SU-DHL-6 (cell line): ENCODE measurements at regions not wholly inside any gene's neighbourhood (a gene's known extent, or its start where the extent isn't known, plus 50 kb on each side); places are given as distances from the start of the nearest gene placed in this dataset.

Experiments used
- H2AFZ ChIP-seq: fragments of 200-600 bp; sonication (generic); 2 replicates; pipeline ENCODE4 v1.6.1; 2014; ENCODE audit warnings: low read depth, mild to moderate bottlenecking, moderate library complexity, mixed read lengths, antibody characterized with exemption, low read length; ENCODE audit not compliant: severe bottlenecking
- H3F3A ChIP-seq: fragments of 200-600 bp; shearing (Covaris generic); 2 replicates; pipeline ENCODE4 v1.6.0; 2016; ENCODE audit warnings: antibody characterized with exemption, mild to moderate bottlenecking; ENCODE audit not compliant: insufficient read depth
- H3K27ac ChIP-seq: fragments of 200-600 bp; sonication (generic); 2 replicates; pipeline ENCODE4 v1.5.1; 2016; ENCODE audit warnings: low read depth, mild to moderate bottlenecking, low read length, moderate library complexity, mixed read lengths
- H3K27me3 ChIP-seq: fragments of 200-600 bp; sonication (generic), shearing (Covaris generic); 2 replicates; pipeline ENCODE4 v1.6.0; 2014; ENCODE audit warnings: mild to moderate bottlenecking, low read length
- H3K36me3 ChIP-seq: fragments of 200-600 bp; sonication (generic); 2 replicates; pipeline ENCODE4 v1.6.1; 2014; ENCODE audit warnings: mild to moderate bottlenecking, low read length, mixed read lengths
- H3K4me2 ChIP-seq: fragments of 300-600, 200-600 bp; shearing (Covaris generic), sonication (generic); 2 replicates; pipeline ENCODE4 v1.6.0; 2014; ENCODE audit warnings: low read length, low read depth, mild to moderate bottlenecking; ENCODE audit not compliant: poor library complexity, severe bottlenecking
- H3K4me3 ChIP-seq: fragments of 200-600 bp; sonication (generic); 2 replicates; pipeline ENCODE4 v1.5.1; 2014; ENCODE audit warnings: antibody characterized with exemption, low read length, mild to moderate bottlenecking, mixed read lengths; ENCODE audit not compliant: insufficient read depth, poor library complexity, severe bottlenecking
- H3K79me2 ChIP-seq: fragments of 200-600 bp; sonication (generic); 2 replicates; pipeline ENCODE4 v1.6.1; 2014; ENCODE audit warnings: mild to moderate bottlenecking, low read length, moderate library complexity; ENCODE audit not compliant: insufficient read depth
- H3K9ac ChIP-seq: fragments of 200-600 bp; sonication (generic); 2 replicates; pipeline ENCODE4 v1.7.0; 2014; ENCODE audit warnings: mild to moderate bottlenecking, low read length
- H3K9me2 ChIP-seq: fragments of 200-600 bp; sonication (generic); replicated peaks from 2 replicates; pipeline ENCODE4 v1.6.1; 2014; ENCODE audit warnings: low read length; ENCODE audit not compliant: insufficient read depth
- H3K9me3 ChIP-seq: fragments of 200-600 bp; sonication (generic); 2 replicates; pipeline ENCODE4 v1.6.1; 2014; ENCODE audit warnings: low read length, mixed read lengths; ENCODE audit not compliant: insufficient read depth
- H4K20me1 ChIP-seq: fragments of 200-600 bp; sonication (generic); 2 replicates; pipeline ENCODE4 v1.6.1; 2014; ENCODE audit warnings: low read depth, mild to moderate bottlenecking, antibody characterized with exemption, low read length, moderate library complexity, mixed read lengths
- EZH2phosphoT487 ChIP-seq: fragments of 200-600 bp; sonication (generic), shearing (Covaris generic); conservative IDR thresholded peaks from 2 replicates; pipeline ENCODE4 v1.6.1; 2018; ENCODE audit warnings: mild to moderate bottlenecking, antibody characterized with exemption, low read length, moderate library complexity, mixed read lengths
- TF ChIP-seq, protein P1 (sequence below): fragments of 200-600 bp; sonication (generic); IDR thresholded peaks from one replicate; pipeline ENCODE4 v1.5.1; 2017; ENCODE audit warnings: antibody characterized with exemption, mild to moderate bottlenecking, low read length, moderate library complexity; ENCODE audit not compliant: insufficient read depth, poor library complexity, severe bottlenecking

DNA sequence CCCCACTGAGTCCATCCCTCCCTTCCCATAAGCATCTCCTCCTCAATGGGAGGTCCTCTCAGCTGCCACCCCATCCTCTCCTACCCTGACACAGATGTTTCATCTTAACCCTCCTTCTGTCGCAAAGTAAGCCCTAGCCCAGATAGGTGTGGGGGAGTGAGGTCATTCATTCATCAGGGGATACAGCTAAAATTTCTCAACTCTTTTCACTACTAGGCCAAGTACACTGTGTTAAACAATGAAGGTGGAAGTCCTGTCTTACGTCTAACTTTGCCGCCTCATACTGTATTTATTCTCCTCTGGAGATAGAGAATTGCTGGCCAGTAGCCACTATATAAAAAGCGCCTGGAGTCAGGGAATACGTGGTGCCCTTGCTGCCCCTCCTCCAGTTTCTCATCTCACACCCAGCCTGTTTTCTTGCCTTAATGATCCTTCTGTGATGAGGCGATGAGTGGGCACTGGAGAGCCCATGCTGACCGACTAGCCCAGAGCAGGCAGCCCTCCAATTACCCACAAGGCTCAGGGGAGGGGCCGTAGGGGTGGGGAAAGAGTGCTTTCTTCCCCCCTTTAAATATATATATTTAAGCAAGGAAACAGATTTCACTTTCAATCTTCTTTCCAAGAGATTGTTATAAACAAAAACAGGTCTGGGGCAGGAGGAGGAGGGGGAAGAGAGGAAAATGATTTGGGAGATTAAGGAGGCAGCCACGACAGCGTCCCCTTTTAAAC, 149.5 kb downstream of the PJA1 start:
- Histone ChIP-seq H3K9me2 (no peaks in the 10 kb centered on the region), H3K79me2 (no peaks in the 10 kb centered on the region), H3K9ac (no peak overlapping the region), H3K4me3 (no peak overlapping the region), H3K36me3 (no peaks in the 10 kb centered on the region), H4K20me1 (no peaks in the 10 kb centered on the region), H3F3A (no peaks in the 10 kb centered on the region), H2AFZ (no peak overlapping the region), H3K27ac (no peak overlapping the region), H3K4me2 (no peak overlapping the region), H3K27me3 (no peaks in the 10 kb centered on the region), H3K9me3 (no peaks in the 10 kb centered on the region)
- no peak for TF ChIP-seq EZH2phosphoT487
- TF ChIP-seq, protein P1, sequence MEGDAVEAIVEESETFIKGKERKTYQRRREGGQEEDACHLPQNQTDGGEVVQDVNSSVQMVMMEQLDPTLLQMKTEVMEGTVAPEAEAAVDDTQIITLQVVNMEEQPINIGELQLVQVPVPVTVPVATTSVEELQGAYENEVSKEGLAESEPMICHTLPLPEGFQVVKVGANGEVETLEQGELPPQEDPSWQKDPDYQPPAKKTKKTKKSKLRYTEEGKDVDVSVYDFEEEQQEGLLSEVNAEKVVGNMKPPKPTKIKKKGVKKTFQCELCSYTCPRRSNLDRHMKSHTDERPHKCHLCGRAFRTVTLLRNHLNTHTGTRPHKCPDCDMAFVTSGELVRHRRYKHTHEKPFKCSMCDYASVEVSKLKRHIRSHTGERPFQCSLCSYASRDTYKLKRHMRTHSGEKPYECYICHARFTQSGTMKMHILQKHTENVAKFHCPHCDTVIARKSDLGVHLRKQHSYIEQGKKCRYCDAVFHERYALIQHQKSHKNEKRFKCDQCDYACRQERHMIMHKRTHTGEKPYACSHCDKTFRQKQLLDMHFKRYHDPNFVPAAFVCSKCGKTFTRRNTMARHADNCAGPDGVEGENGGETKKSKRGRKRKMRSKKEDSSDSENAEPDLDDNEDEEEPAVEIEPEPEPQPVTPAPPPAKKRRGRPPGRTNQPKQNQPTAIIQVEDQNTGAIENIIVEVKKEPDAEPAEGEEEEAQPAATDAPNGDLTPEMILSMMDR, result no peak

DNA sequence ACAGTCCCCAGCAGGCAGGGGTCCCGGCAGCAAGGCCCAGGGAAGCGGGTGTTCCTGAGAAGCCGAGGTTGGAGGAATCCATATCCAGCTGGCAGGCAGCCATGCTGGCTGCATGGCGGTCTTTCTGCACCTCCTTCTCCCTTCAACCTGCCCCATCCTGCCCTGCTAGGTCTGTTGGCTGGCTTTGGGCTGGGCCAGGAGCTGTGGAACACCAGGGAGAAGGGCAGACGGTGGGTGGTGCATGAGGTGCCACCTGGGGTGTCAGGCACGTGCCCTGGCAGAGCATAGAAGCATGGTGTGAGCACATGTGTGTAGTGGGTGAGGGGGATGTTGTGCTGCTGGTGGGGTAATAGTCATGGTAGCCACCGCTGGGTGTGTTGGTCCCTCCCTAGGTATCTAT, 150.1 kb downstream of the PJA1 start:
- no peak overlapping the region for H3K9ac ChIP-seq
- H3F3A ChIP-seq, result no peaks in the 10 kb centered on the region
- H4K20me1 ChIP-seq, result no peaks in the 10 kb centered on the region
- H3K4me3 ChIP-seq, result no peak overlapping the region
- no peak for TF ChIP-seq EZH2phosphoT487
- TF ChIP-seq, protein P1, result no peak
- H3K27ac ChIP-seq, result no peak overlapping the region
- H2AFZ ChIP-seq, result no peak overlapping the region
- H3K9me3 ChIP-seq, result no peaks in the 10 kb centered on the region
- no peaks in the 10 kb centered on the region for H3K36me3 ChIP-seq
- H3K79me2 ChIP-seq, result no peaks in the 10 kb centered on the region
- H3K4me2 ChIP-seq, result no peak overlapping the region
- no peaks in the 10 kb centered on the region for H3K27me3 ChIP-seq
- no peaks in the 10 kb centered on the region for H3K9me2 ChIP-seq

DNA sequence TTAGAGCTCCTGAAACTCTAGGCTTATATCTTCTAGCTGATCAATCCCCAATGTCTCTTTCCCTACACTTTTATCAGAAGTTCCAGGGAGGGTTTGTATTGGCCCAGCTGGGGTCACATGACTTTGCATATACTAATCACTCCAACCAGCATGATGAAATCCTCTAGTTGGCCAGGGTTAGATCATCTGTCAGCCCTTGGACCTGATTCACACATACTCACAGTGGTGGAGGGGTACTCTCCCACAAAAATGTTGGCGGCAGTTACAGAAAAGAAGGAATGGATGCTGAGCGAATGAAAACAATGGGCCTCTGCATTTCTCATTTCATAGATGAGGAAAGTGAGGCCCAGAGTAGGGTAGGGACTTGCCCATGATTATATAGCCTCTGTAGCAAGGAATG, 151.1 kb downstream of the PJA1 start:
- Histone ChIP-seq H3K27ac (no peak overlapping the region), H2AFZ (no peak overlapping the region)
- TF ChIP-seq EZH2phosphoT487, result no peak
- TF ChIP-seq, protein P1, result no peak

More for the DNA sequence above, 151.1 kb downstream of the PJA1 start:
- Histone ChIP-seq H3K27me3 (no peaks in the 10 kb centered on the region), H3K9me3 (no peaks in the 10 kb centered on the region), H3K9ac (no peak overlapping the region), H3K4me3 (no peak overlapping the region), H3K9me2 (no peaks in the 10 kb centered on the region), H3K4me2 (no peak overlapping the region), H4K20me1 (no peaks in the 10 kb centered on the region), H3F3A (no peaks in the 10 kb centered on the region), H3K36me3 (no peaks in the 10 kb centered on the region), H3K79me2 (no peaks in the 10 kb centered on the region)
